ENCODE measurements at regions not wholly inside any gene's neighbourhood (a gene's known extent, or its start where the extent isn't known, plus 50 kb on each side); places are given as distances from the start of the nearest gene placed in this dataset.

GRCh38 chr5:58066557-58066956 lies 393.3 kb downstream of the PLK2 start:
- DNase-seq, result no peak
- no peak for ATAC-seq
- no peaks in the 10 kb centered on the region for H3K27me3 ChIP-seq
- H3K4me1 ChIP-seq, result peaks cover 0 to 16% (median 10%) of the 10 kb centered on the region in 12 donors
- H3K27ac ChIP-seq, result no peak overlapping the region
- TF ChIP-seq POLR2A (IDR thresholded peaks at IDR 0.05) (no peak), CTCF (IDR thresholded peaks at IDR 0.05) (no peak)
- 94 to 98% (median 96%) methylated on average over 1 of the region's 1 CpG for WGBS, 4 donors
- intact Hi-C loops (cut with DNase I), result no loop called here
- H3K36me3 ChIP-seq, result no peaks in the 10 kb centered on the region
- peaks cover 0 to 4% (median 0%) of the 10 kb centered on the region in 12 donors for H3K9me3 ChIP-seq
- H3K4me3 ChIP-seq, result no peak overlapping the region

GRCh38 chr5:58066076-58066475 lies 393.8 kb downstream of the PLK2 start:
- H3K36me3 ChIP-seq, result no peaks in the 10 kb centered on the region
- ATAC-seq (no peak), DNase-seq (no peak)
- no peak overlapping the region for H3K27ac ChIP-seq
- WGBS, 4 donors, result 89 to 94% (median 92%) methylated on average over 2 of the region's 2 CpGs
- no peaks in the 10 kb centered on the region for H3K27me3 ChIP-seq
- intact Hi-C loops (cut with DNase I), result no loop called here
- peaks cover 0 to 16% (median 6%) of the 10 kb centered on the region in 12 donors for H3K4me1 ChIP-seq
- TF ChIP-seq CTCF (IDR thresholded peaks at IDR 0.05), result no peak
- no peak for TF ChIP-seq POLR2A (IDR thresholded peaks at IDR 0.05)
- H3K9me3 ChIP-seq, result peaks cover 0 to 4% (median 0%) of the 10 kb centered on the region in 12 donors
- H3K4me3 ChIP-seq, result no peak overlapping the region

- no peak for DNase-seq
- H3K9me3 ChIP-seq, result peaks cover 0 to 4% (median 0%) of the 10 kb centered on the region in 12 donors
- no peaks in the 10 kb centered on the region for H3K27me3 ChIP-seq
- peaks cover 0 to 15% (median 2%) of the 10 kb centered on the region in 12 donors for H3K4me1 ChIP-seq
- 94 to 96% (median 95%) methylated on average over 2 of the region's 2 CpGs for WGBS, 4 donors
- no peak overlapping the region for H3K27ac ChIP-seq
- TF ChIP-seq CTCF (IDR thresholded peaks at IDR 0.05) (no peak), POLR2A (IDR thresholded peaks at IDR 0.05) (no peak)
- ATAC-seq, result no peak
- H3K4me3 ChIP-seq, result no peak overlapping the region
- intact Hi-C loops (cut with DNase I), result no loop called here
- no peaks in the 10 kb centered on the region for H3K36me3 ChIP-seq
These were observed 395.1 kb downstream of the PLK2 start for GRCh38 chr5:58064801-58065200.

- intact Hi-C loops (cut with DNase I), result no loop called here
- peak in 2 of 4 donors; percentile 69 to 76 for ATAC-seq
- 31 to 58% (median 40%) methylated on average over 3 of the region's 3 CpGs for WGBS, 4 donors
- H3K9me3 ChIP-seq, result peaks cover 0 to 13% (median 0%) of the 10 kb centered on the region in 12 donors
- no peak for DNase-seq
- no peak overlapping the region for H3K4me3 ChIP-seq
- H3K36me3 ChIP-seq, result no peaks in the 10 kb centered on the region
- H3K27ac ChIP-seq, result peak overlapping the region in 3 of 12 donors; percentile 25 to 35 (median 26)
- H3K4me1 ChIP-seq, result peaks cover 0 to 21% (median 2%) of the 10 kb centered on the region in 12 donors
- no peaks in the 10 kb centered on the region for H3K27me3 ChIP-seq
- TF ChIP-seq POLR2A (IDR thresholded peaks at IDR 0.05) (no peak), CTCF (IDR thresholded peaks at IDR 0.05) (no peak)
These were observed 398.9 kb downstream of the PLK2 start for GRCh38 chr5:58060996-58061395.
